Activated CD4-positive, alpha-beta memory T cell treated with anti-CD3 and anti-CD28 coated beads for 36 hours (primary cell): ENCODE measurements at regions not wholly inside any gene's neighbourhood (a gene's known extent, or its start where the extent isn't known, plus 50 kb on each side); places are given as distances from the start of the nearest gene placed in this dataset.

ENCODE experiments used
- CTCF ChIA-PET: fragments of 350-600 bp; sonication (Branson Sonifier 250); formaldehyde crosslinking; loops from one replicate; lab custom pipeline; 2021; ENCODE audit warnings: antibody characterized with exemption, inconsistent platforms; lab: Charles Lee
- POLR2A ChIA-PET: fragments of 350-600 bp; sonication (Branson Sonifier 250); formaldehyde crosslinking; loops from one replicate; lab custom pipeline; 2021; ENCODE audit warnings: antibody characterized with exemption; lab: Charles Lee
- DNase-seq: peaks from one replicate; pipeline ENCODE4 v3.0.0-alpha.2; 2020
- H3K27ac Mint-ChIP-seq: one replicate; pipeline ENCODE4 v1.8.0; 2021; ENCODE audit warnings: mixed read lengths
- H3K27me3 Mint-ChIP-seq: one replicate; pipeline ENCODE4 v1.8.0; 2021; ENCODE audit warnings: mixed read lengths
- H3K36me3 Mint-ChIP-seq: one replicate; pipeline ENCODE4 v1.8.0; 2021; ENCODE audit warnings: mixed read lengths
- H3K4me1 Mint-ChIP-seq: one replicate; pipeline ENCODE4 v1.8.0; 2021; ENCODE audit warnings: low read depth, mixed read lengths
- H3K4me3 Mint-ChIP-seq: one replicate; pipeline ENCODE4 v1.8.0; 2021; ENCODE audit warnings: mild to moderate bottlenecking, mixed read lengths
- H3K9me3 Mint-ChIP-seq: one replicate; pipeline ENCODE4 v1.8.0; 2021; ENCODE audit warnings: mixed read lengths
- intact Hi-C: fragments of 100-400 bp; cut with micrococcal nuclease; formaldehyde crosslinking; loops from one replicate; pipeline ENCODE4 v1.15.1; 2023

- no peak overlapping the region for H3K27ac Mint-ChIP-seq
- DNase-seq, result no peak
- ChIA-PET POLR2A (no interaction called here), CTCF (no interaction called here)
- peaks cover 15% of the 10 kb centered on the region for H3K27me3 Mint-ChIP-seq
- intact Hi-C loops, result no loop called here
- no peak overlapping the region for H3K4me3 Mint-ChIP-seq
- no peaks in the 10 kb centered on the region for H3K4me1 Mint-ChIP-seq
- H3K9me3 Mint-ChIP-seq, result no peaks in the 10 kb centered on the region
- H3K36me3 Mint-ChIP-seq, result no peaks in the 10 kb centered on the region
These were observed 53.3 kb upstream of the GRPEL1 start for GRCh38 chr4:7121174-7121573.

GRCh38 chr4:7120341-7120740 lies 52.5 kb upstream of the GRPEL1 start:
- no peaks in the 10 kb centered on the region for H3K36me3 Mint-ChIP-seq
- H3K4me1 Mint-ChIP-seq, result no peaks in the 10 kb centered on the region
- POLR2A ChIA-PET, result no interaction called here
- CTCF ChIA-PET, result no interaction called here
- no peak overlapping the region for H3K4me3 Mint-ChIP-seq
- H3K27me3 Mint-ChIP-seq, result peaks cover 17% of the 10 kb centered on the region
- intact Hi-C loops, result no loop called here
- no peak for DNase-seq
- H3K27ac Mint-ChIP-seq, result no peak overlapping the region
- H3K9me3 Mint-ChIP-seq, result no peaks in the 10 kb centered on the region

GRCh38 chr4:7118013-7118832 lies 50.4 kb upstream of the GRPEL1 start:
- Mint-ChIP-seq H3K4me1 (no peaks in the 10 kb centered on the region), H3K27ac (no peak overlapping the region), H3K9me3 (no peaks in the 10 kb centered on the region), H3K36me3 (no peaks in the 10 kb centered on the region), H3K27me3 (peaks cover 16% of the 10 kb centered on the region), H3K4me3 (no peak overlapping the region)
- DNase-seq, result no peak
- POLR2A ChIA-PET, result no interaction called here
- intact Hi-C loops, result no loop called here
- CTCF ChIA-PET, result no interaction called here
